Nephron progenitor cell (in vitro differentiated cells): ENCODE measurements at regions not wholly inside any gene's neighbourhood (a gene's known extent, or its start where the extent isn't known, plus 50 kb on each side); places are given as distances from the start of the nearest gene placed in this dataset.

ENCODE experiments used
- DNase-seq: peaks from one replicate; pipeline ENCODE4 v3.0.0; 2021
- H3K27ac Mint-ChIP-seq: 2 replicates; pipeline ENCODE4 v1.8.0; 2021; ENCODE audit warnings: mild to moderate bottlenecking, moderate library complexity, mixed read lengths
- H3K27me3 Mint-ChIP-seq: 2 replicates; pipeline ENCODE4 v1.8.0; 2021; ENCODE audit warnings: mild to moderate bottlenecking, low read depth, mixed read lengths; ENCODE audit not compliant: poor library complexity
- H3K36me3 Mint-ChIP-seq: 2 replicates; pipeline ENCODE4 v1.8.0; 2021; ENCODE audit warnings: low read depth, mixed read lengths
- H3K4me1 Mint-ChIP-seq: 2 replicates; pipeline ENCODE4 v1.8.0; 2021; ENCODE audit warnings: mixed read lengths
- H3K4me3 Mint-ChIP-seq: 2 replicates; pipeline ENCODE4 v1.8.0; 2021; ENCODE audit warnings: mild to moderate bottlenecking, moderate library complexity, mixed read lengths
- H3K9me3 Mint-ChIP-seq: 2 replicates; pipeline ENCODE4 v1.8.0; 2021; ENCODE audit warnings: mild to moderate bottlenecking, moderate library complexity, mixed read lengths
- CTCF ChIP-seq: fragments of 200-600 bp; sonication (generic); IDR thresholded peaks from 2 replicates; pipeline ENCODE4 v1.5.0; 2021; ENCODE audit warnings: antibody characterized with exemption

- Mint-ChIP-seq H3K4me1 (peaks cover 4% of the 10 kb centered on the region), H3K4me3 (no peak overlapping the region), H3K36me3 (no peaks in the 10 kb centered on the region), H3K9me3 (peaks cover 13% of the 10 kb centered on the region), H3K27ac (no peak overlapping the region), H3K27me3 (peaks cover 8% of the 10 kb centered on the region)
- no peak for TF ChIP-seq CTCF
- DNase-seq = no peak
Observed at GRCh38 chr1:14011888-14012287, 311.9 kb downstream of the PRDM2 start.

- TF ChIP-seq CTCF = no peak
- H3K4me1 Mint-ChIP-seq = peaks cover 9% of the 10 kb centered on the region
- H3K27me3 Mint-ChIP-seq = peaks cover 11% of the 10 kb centered on the region
- H3K4me3 Mint-ChIP-seq = no peak overlapping the region
- peaks cover 12% of the 10 kb centered on the region for H3K9me3 Mint-ChIP-seq
- no peaks in the 10 kb centered on the region for H3K36me3 Mint-ChIP-seq
- H3K27ac Mint-ChIP-seq = no peak overlapping the region
- DNase-seq = no peak
Observed at GRCh38 chr1:14014929-14015328, 314.9 kb downstream of the PRDM2 start.

- Mint-ChIP-seq H3K36me3 (no peaks in the 10 kb centered on the region), H3K4me1 (peaks cover 9% of the 10 kb centered on the region), H3K9me3 (peaks cover 18% of the 10 kb centered on the region), H3K27ac (no peak overlapping the region), H3K4me3 (no peak overlapping the region), H3K27me3 (peaks cover 11% of the 10 kb centered on the region)
- DNase-seq = no peak
- TF ChIP-seq CTCF = no peak
Observed at GRCh38 chr1:14015917-14016316, 315.9 kb downstream of the PRDM2 start.

DNA sequence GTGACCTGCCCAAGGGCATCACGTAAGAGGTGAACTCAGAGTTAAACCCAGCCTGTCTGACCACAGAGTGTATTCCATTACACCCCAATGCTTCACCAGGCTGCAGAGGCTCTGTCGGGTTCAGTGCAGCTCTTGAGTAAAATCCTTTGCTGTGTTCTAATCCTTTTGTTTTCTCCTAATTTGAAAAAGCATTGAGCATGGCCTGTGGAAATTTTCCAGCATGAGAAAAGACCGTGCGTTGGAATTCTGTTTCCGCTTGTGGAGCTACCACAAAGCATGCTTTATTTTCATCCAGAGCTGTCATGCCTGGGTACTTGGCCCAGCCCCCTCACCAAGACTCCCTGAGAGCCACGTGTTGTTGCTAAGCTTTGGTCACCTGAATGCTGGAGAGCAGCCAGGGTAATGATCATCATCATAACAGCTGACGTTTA, 317.6 kb downstream of the PRDM2 start:
- peaks cover 8% of the 10 kb centered on the region for H3K27me3 Mint-ChIP-seq
- no peak for DNase-seq
- H3K36me3 Mint-ChIP-seq = no peaks in the 10 kb centered on the region
- H3K4me3 Mint-ChIP-seq = no peak overlapping the region
- no peak for TF ChIP-seq CTCF
- no peak overlapping the region for H3K27ac Mint-ChIP-seq
- peaks cover 9% of the 10 kb centered on the region for H3K4me1 Mint-ChIP-seq
- H3K9me3 Mint-ChIP-seq = peaks cover 18% of the 10 kb centered on the region

DNA sequence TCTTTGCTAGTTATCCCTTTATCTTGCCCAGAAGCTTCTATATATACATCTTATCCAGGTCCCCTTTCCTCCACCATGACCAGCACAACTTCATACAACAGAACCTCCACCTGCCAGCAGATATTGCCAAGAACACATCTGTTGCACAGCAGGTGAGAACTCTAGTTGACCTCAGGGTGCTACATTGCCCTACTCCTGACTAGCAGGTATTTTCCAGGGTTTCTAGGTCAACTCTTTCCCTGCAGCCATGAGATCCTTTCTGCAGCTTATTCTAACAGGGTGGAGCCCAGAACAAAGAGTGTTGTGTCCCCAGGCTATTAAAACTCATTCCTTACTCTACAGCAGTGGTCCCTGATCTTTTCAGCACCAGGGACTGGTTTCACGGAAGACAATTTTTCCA, 319.5 kb downstream of the PRDM2 start:
- TF ChIP-seq CTCF = no peak
- no peak for DNase-seq
- H3K27ac Mint-ChIP-seq = no peak overlapping the region
- H3K4me1 Mint-ChIP-seq = peaks cover 9% of the 10 kb centered on the region
- no peaks in the 10 kb centered on the region for H3K36me3 Mint-ChIP-seq
- no peak overlapping the region for H3K4me3 Mint-ChIP-seq
- peaks cover 15% of the 10 kb centered on the region for H3K27me3 Mint-ChIP-seq
- peaks cover 18% of the 10 kb centered on the region for H3K9me3 Mint-ChIP-seq

- Mint-ChIP-seq H3K9me3 (peaks cover 18% of the 10 kb centered on the region), H3K36me3 (no peaks in the 10 kb centered on the region), H3K27me3 (peaks cover 20% of the 10 kb centered on the region), H3K4me3 (no peak overlapping the region), H3K27ac (no peak overlapping the region), H3K4me1 (peaks cover 9% of the 10 kb centered on the region)
- TF ChIP-seq CTCF = no peak
- no peak for DNase-seq
Observed at GRCh38 chr1:14020006-14020405, 320.0 kb downstream of the PRDM2 start.
